Lower lobe of right lung (tissue), 2 donors: ENCODE measurements at regions not wholly inside any gene's neighbourhood (a gene's known extent, or its start where the extent isn't known, plus 50 kb on each side); places are given as distances from the start of the nearest gene placed in this dataset.

Experiments
- ATAC-seq, 2 donors: fragments of 200-7000 bp; cut with Tn5 transposase; one replicate each; pipeline ENCODE4 v1.9.1; 2020 to 2022; ENCODE audit warnings: mild to moderate bottlenecking in 2 of 2, moderate library complexity in 2 of 2
- DNase-seq: peaks from one replicate; pipeline ENCODE4 v3.0.0-alpha.2; 2020
- H3K27ac ChIP-seq: fragments of 200-600 bp; one replicate; pipeline ENCODE4 v1.8.0; 2022
- H3K27me3 ChIP-seq: fragments of 200-600 bp; one replicate; pipeline ENCODE4 v1.8.0; 2022; ENCODE audit warnings: low read depth
- H3K36me3 ChIP-seq: fragments of 200-600 bp; one replicate; pipeline ENCODE4 v1.8.0; 2022; ENCODE audit warnings: mild to moderate bottlenecking
- H3K4me1 ChIP-seq: fragments of 200-600 bp; one replicate; pipeline ENCODE4 v1.8.0; 2022
- H3K4me3 ChIP-seq: fragments of 200-600 bp; one replicate; pipeline ENCODE4 v1.8.0; 2022; ENCODE audit warnings: mild to moderate bottlenecking
- H3K9me3 ChIP-seq: fragments of 200-600 bp; one replicate; pipeline ENCODE4 v1.8.0; 2022
- CTCF ChIP-seq: fragments of 200-600 bp; IDR thresholded peaks from one replicate; pipeline ENCODE4 v1.8.0; 2022; ENCODE audit warnings: antibody characterized with exemption, mild to moderate bottlenecking
- intact Hi-C: fragments of 100-400 bp; cut with DNase I; formaldehyde crosslinking; loops from one replicate; pipeline ENCODE4 v1.11.0; 2022
- donor health status: DM: no; HTN: yes; CAD: no; lungs with severe emphysema.

GRCh38 chr7:18225067-18225466, 197.4 kb upstream of the PRPS1L1 start:
- intact Hi-C loops = no loop called here
- no peak for TF ChIP-seq CTCF

GRCh38 chr7:18226598-18226997, 199.0 kb upstream of the PRPS1L1 start:
- Histone ChIP-seq H3K4me1 (no peaks in the 10 kb centered on the region), H3K27me3 (no peaks in the 10 kb centered on the region), H3K27ac (no peak overlapping the region), H3K36me3 (no peaks in the 10 kb centered on the region), H3K4me3 (no peak overlapping the region), H3K9me3 (no peaks in the 10 kb centered on the region)
- ATAC-seq (no peak), DNase-seq (no peak)
- intact Hi-C loops = no loop called here
- no peak for TF ChIP-seq CTCF

More at GRCh38 chr7:18225067-18225466, 197.4 kb upstream of the PRPS1L1 start:
- Histone ChIP-seq H3K27ac (no peak overlapping the region), H3K4me1 (no peaks in the 10 kb centered on the region), H3K27me3 (no peaks in the 10 kb centered on the region), H3K4me3 (no peak overlapping the region), H3K9me3 (no peaks in the 10 kb centered on the region), H3K36me3 (no peaks in the 10 kb centered on the region)
- ATAC-seq (no peak), DNase-seq (no peak)

GRCh38 chr7:18228686-18229085, 201.0 kb upstream of the PRPS1L1 start:
- Histone ChIP-seq H3K36me3 (no peaks in the 10 kb centered on the region), H3K9me3 (no peaks in the 10 kb centered on the region), H3K27me3 (no peaks in the 10 kb centered on the region), H3K27ac (no peak overlapping the region), H3K4me1 (no peaks in the 10 kb centered on the region), H3K4me3 (no peak overlapping the region)
- DNase-seq (no peak), ATAC-seq (no peak)
- TF ChIP-seq CTCF = no peak
- intact Hi-C loops = no loop called here

- no peak for TF ChIP-seq CTCF
- H3K4me3 ChIP-seq = no peak overlapping the region
- H3K9me3 ChIP-seq = no peaks in the 10 kb centered on the region
- intact Hi-C loops = no loop called here
- no peaks in the 10 kb centered on the region for H3K4me1 ChIP-seq
- DNase-seq (no peak), ATAC-seq (no peak)
- no peak overlapping the region for H3K27ac ChIP-seq
- no peaks in the 10 kb centered on the region for H3K36me3 ChIP-seq
- H3K27me3 ChIP-seq = no peaks in the 10 kb centered on the region
Measured at GRCh38 chr7:18230271-18230670, 202.6 kb upstream of the PRPS1L1 start.

GRCh38 chr7:18231854-18232253, 204.2 kb upstream of the PRPS1L1 start:
- H3K4me1 ChIP-seq = no peaks in the 10 kb centered on the region
- H3K27ac ChIP-seq = no peak overlapping the region
- no peak for DNase-seq
- H3K36me3 ChIP-seq = no peaks in the 10 kb centered on the region
- H3K4me3 ChIP-seq = no peak overlapping the region
- TF ChIP-seq CTCF = no peak
- H3K27me3 ChIP-seq = no peaks in the 10 kb centered on the region
- intact Hi-C loops = no loop called here
- H3K9me3 ChIP-seq = no peaks in the 10 kb centered on the region
- ATAC-seq = no peak

- no peak overlapping the region for H3K4me3 ChIP-seq
- intact Hi-C loops = no loop called here
- DNase-seq (no peak), ATAC-seq (no peak)
- H3K9me3 ChIP-seq = no peaks in the 10 kb centered on the region
- H3K36me3 ChIP-seq = no peaks in the 10 kb centered on the region
- H3K27ac ChIP-seq = no peak overlapping the region
- H3K4me1 ChIP-seq = no peaks in the 10 kb centered on the region
- no peak for TF ChIP-seq CTCF
- no peaks in the 10 kb centered on the region for H3K27me3 ChIP-seq
Measured at GRCh38 chr7:18234519-18234918, 206.9 kb upstream of the PRPS1L1 start.
